GM12891 (cell line): ENCODE measurements at regions not wholly inside any gene's neighbourhood (a gene's known extent, or its start where the extent isn't known, plus 50 kb on each side); places are given as distances from the start of the nearest gene placed in this dataset.

Source experiments
- DNase-seq: peaks from one replicate; pipeline ENCODE4 v3.0.0; 2011; ENCODE audit warnings: low spot score; ENCODE audit not compliant: insufficient read length
- FAIRE-seq: peaks from 2 replicates; lab custom pipeline; 2011; peaks lifted over from hg19 to GRCh38; lab: Jason Lieb, UNC
- PAX5 ChIP-seq: IDR thresholded peaks from 2 replicates; pipeline ENCODE4 v1.6.1; 2011; ENCODE audit warnings: low read length, moderate library complexity, mild to moderate bottlenecking; ENCODE audit not compliant: insufficient read depth, severe bottlenecking
- POLR2A ChIP-seq: IDR thresholded peaks from 2 replicates; pipeline ENCODE4 v1.6.1; 2011; ENCODE audit warnings: low read depth, low read length, control low read depth
- POLR2AphosphoS5 ChIP-seq: IDR thresholded peaks from 2 replicates; pipeline ENCODE4 v1.6.1; 2011; ENCODE audit warnings: low read depth, low read length, control low read depth
- POU2F2 ChIP-seq: IDR thresholded peaks from 2 replicates; pipeline ENCODE4 v1.6.1; 2011; ENCODE audit warnings: low read depth, mild to moderate bottlenecking, control low read depth, low read length, moderate library complexity
- SPI1 ChIP-seq: IDR thresholded peaks from 2 replicates; pipeline ENCODE4 v1.6.1; 2011; ENCODE audit warnings: low read depth, low read length, control low read depth
- TAF1 ChIP-seq: IDR thresholded peaks from 2 replicates; pipeline ENCODE4 v1.6.1; 2011; ENCODE audit warnings: low read depth, low read length, control low read depth

DNA sequence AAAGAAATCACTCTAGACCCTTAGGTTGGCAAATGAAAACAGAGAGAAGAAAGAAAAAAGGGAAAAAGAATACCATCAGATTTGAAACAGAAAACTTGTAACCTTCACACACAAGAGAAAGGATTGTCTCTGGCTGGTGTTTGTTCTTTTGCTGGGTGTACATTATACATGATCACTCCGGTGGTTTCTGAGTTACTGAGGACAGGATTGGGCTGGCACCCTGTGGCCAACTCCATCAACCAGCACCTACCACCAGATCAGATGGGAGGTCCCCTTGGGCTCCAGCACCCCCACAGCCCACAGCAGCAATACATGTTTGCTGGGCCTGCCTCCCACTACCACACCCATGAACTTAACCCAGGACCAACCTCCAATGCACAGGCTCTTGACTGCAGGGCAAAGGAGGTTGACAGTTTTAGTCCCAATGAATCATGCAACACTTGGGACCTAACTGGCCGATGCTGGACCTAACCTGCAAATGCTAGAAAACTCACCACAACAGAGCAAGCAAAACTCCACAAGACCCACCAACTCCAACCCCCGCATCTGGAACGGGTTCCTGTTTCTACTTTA, 308.3 kb downstream of the SOX9 start:
- FAIRE-seq (no peak), DNase-seq (no peak)
- TF ChIP-seq POU2F2 (no peak), PAX5 (no peak), POLR2A (no peak), SPI1 (no peak), POLR2AphosphoS5 (no peak), TAF1 (no peak)

DNA sequence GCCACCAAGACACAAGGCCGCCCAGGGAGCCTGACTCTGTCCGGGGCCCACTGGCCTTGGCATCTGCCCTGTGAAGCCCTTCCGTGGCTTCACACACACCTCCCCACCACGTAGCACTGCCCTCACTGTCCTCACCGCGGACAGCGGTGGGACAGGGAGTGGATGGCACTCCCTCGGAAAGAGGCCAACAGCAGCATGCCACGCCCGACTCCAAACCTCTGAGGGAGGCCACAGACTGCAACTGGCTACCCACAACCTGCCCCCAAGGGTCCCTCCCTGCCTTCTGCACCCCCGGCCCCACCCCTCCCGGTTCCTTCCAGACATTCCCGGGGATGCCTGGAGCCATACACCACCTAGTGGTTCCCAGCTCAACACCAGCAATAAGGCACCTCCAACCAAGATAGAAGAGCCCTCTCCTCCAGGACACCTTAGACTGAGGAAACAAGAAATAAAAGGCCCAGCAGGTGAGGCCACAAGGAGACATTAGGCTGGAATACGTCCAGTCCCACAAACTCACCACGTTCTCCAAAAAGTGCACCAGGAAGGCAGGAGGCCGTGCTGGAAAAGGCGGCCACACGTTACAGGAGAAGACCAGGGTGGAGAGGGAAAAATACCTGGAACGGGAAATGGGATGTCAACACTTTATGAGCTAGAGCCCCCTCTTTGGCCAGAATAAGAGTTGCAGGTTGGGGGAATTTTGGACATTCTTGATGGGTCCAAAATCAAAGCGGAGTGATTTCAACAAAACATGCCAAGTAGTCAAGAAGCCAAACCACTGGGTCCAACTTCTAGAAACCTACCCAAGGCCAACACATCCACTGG, 310.0 kb downstream of the SOX9 start:
- DNase-seq: no peak
- no peak for FAIRE-seq
- TF ChIP-seq POLR2AphosphoS5 (no peak), PAX5 (no peak), SPI1 (no peak), POU2F2 (no peak), TAF1 (no peak), POLR2A (no peak)

DNA sequence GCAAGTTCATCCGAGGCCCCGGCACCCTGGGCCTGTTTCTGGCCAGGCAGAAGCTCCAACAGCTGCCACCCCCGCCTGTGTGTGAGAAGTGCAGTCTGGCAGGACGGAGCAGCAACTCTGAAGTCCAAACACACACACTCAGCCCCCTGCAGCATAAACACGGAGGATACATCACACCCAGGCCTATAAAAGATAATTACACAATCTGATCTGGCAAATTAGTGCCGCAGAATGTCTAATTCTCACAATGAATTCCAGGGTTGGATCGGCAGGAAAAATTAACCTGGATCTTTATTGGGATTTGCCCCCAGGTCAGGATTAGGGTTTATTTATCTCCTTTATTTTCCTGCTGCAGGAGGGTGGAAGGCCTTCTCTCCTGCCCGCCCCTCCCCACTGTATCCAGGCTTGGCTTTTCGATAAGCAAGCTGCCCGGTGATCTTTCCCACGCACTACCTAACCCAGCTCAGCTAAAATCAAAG, 311.4 kb downstream of the SOX9 start:
- no peak for FAIRE-seq
- no peak for TF ChIP-seq POLR2A
- no peak for TF ChIP-seq TAF1
- TF ChIP-seq PAX5: no peak
- no peak for TF ChIP-seq SPI1
- no peak for TF ChIP-seq POLR2AphosphoS5
- TF ChIP-seq POU2F2: no peak
- no peak for DNase-seq

DNA sequence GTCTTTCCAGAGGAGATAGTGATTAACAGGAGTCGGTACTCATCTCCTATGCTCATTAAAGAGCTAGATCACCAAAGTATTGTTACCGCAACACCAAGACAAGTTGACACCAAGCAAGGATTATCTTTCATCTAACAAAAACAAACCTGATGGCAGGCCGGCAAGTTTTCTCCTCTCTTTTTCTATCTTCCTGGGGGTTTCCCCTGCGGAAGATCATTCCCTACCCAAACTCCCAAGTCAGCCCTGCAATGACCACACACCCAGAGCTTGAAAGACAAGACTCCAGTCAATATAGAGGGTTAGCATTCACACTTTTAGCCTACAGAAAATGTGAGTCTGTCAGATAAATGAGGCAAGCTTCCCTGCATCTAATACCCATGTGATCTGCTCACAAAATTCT, 312.1 kb downstream of the SOX9 start:
- no peak for FAIRE-seq
- TF ChIP-seq PAX5: no peak
- no peak for TF ChIP-seq SPI1
- TF ChIP-seq POLR2A: no peak
- no peak for TF ChIP-seq POU2F2
- no peak for TF ChIP-seq TAF1
- TF ChIP-seq POLR2AphosphoS5: no peak
- no peak for DNase-seq

DNA sequence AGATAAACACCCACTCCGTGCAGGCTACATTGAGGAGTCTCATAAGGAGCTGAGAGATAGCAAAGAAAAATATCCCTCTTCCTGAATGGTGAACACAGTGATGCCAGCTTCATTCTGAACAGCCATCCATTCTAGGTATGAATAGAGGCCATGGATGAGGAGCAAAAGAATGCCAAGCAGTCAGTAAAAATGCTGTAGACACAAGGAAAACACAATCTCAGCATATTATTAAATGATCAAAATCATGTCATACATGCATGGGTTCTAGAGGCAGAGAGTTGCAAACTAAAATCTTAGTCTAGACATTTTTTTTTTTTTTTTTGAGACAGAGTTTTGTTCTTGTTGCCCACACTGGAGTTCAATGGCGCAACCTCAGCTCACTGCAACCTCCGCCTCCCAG, 313.0 kb downstream of the SOX9 start:
- TF ChIP-seq POLR2AphosphoS5 (no peak), POLR2A (no peak), POU2F2 (no peak), PAX5 (no peak), SPI1 (no peak), TAF1 (no peak)

DNA sequence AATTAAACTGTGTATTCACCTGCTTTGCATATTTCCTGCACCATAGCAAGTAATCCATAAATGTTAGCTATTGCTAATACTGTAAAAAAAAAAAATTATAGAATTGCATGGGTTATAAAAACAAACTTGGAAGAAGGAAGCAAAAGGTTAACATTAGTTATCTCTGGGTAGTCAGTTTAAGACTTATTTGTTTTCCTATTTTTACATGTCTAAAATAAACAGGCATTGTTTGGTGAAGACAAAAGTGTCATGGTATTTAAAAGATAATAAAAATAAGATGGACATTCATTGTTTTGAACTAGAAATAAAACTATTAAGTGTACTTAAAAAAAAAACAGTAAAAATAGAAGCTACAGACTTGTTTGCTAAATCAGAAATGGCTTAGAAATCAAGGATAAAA, 313.8 kb downstream of the SOX9 start:
- FAIRE-seq (no peak), DNase-seq (no peak)
- TF ChIP-seq POU2F2: no peak
- TF ChIP-seq POLR2A: no peak
- TF ChIP-seq SPI1: no peak
- TF ChIP-seq TAF1: no peak
- TF ChIP-seq POLR2AphosphoS5: no peak
- no peak for TF ChIP-seq PAX5

More for the DNA sequence above, 313.0 kb downstream of the SOX9 start:
- FAIRE-seq (no peak), DNase-seq (no peak)

DNA sequence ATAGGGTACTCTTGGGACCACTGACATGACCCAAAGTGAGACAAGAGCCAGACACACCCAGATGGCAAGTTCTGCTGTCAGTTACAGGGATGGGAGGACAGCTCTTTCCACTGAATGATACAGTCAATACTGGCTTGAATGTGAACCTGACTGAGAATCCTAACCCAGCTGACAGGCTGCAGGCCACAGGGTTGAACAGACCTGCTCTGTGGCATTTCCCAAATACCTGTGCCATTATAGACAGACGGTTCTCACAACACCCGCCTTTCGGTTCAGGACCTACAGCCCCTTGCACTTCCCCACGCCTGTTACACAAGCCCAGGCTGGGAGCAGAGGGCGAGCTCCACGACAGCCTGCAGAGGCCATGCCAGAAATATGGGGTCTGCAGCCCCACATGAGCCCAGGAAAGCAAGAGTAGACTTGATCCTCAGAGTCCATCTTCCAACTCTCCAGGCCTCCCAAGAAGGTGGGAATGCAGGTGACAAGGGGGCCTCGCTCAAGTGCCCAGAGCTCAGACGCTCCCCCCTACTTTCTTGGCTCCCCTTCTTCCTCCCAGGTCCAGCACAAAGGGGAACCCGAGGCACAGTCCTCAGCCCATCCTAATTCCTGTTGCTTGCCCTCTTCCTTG, 314.3 kb downstream of the SOX9 start:
- DNase-seq: no peak
- no peak for FAIRE-seq

DNA sequence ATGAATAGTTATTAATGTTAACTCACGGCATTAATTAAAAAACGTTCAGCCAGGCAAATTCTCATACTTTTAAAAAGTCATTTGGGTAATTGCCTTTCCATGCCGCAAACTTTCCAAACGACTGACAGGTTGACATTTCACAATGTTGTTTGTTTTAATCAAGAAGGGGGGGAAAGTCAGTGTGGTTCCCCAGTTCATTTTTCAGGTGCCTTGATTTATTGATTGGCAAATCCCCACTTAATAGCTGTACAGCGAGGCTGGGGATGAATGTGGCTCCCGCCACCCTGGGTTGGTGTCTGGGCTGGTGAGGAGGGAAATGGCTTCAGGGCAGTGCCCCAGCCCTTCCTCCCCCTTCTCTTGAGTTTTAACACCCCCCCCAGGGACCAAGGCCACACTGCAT, 318.0 kb downstream of the SOX9 start:
- DNase-seq (no peak), FAIRE-seq (no peak)
- TF ChIP-seq TAF1: no peak
- no peak for TF ChIP-seq SPI1
- TF ChIP-seq POLR2AphosphoS5: no peak
- TF ChIP-seq PAX5: no peak
- TF ChIP-seq POLR2A: no peak
- TF ChIP-seq POU2F2: no peak

More for the DNA sequence above, 314.3 kb downstream of the SOX9 start:
- no peak for TF ChIP-seq POU2F2
- no peak for TF ChIP-seq POLR2A
- no peak for TF ChIP-seq PAX5
- TF ChIP-seq POLR2AphosphoS5: no peak
- no peak for TF ChIP-seq SPI1
- TF ChIP-seq TAF1: no peak

DNA sequence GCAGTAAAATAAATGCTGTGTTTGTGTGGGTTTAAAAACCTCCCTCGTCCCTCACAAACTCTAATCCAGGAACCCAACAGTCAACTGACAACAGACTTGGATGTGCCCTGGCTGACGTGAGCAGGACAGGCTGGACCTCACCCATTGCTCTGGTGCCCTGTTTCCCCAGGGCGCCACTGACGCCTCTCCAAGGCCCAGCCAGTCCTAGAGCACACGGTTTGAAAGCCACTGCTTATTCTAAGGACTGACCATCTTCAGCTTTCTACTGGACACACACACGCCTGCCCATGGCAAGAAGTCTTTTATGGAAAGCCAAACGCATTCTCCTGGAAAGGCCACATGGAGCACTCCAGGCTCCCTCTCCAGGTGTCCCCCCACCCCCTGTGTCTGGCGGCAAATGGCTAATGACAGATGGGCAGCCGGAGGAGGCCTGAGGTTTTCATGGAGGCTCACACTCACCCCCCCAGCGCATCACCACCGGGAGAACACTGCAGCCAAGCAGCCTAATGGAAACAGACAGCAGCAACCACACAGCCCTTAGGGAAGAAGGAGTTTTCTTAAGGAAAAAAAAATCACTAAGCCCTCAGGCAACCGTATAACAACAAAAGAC, 319.2 kb downstream of the SOX9 start:
- TF ChIP-seq SPI1: no peak
- no peak for TF ChIP-seq TAF1
- no peak for TF ChIP-seq PAX5
- no peak for TF ChIP-seq POLR2AphosphoS5
- no peak for TF ChIP-seq POU2F2
- no peak for TF ChIP-seq POLR2A

More for the DNA sequence above, 319.2 kb downstream of the SOX9 start:
- FAIRE-seq (no peak), DNase-seq (no peak)
